Anterior cingulate cortex (tissue), 58 donors: ENCODE measurements at regions not wholly inside any gene's neighbourhood (a gene's known extent, or its start where the extent isn't known, plus 50 kb on each side); places are given as distances from the start of the nearest gene placed in this dataset.

Source experiments
- DNase-seq, 58 donors: peaks; one replicate each; lab custom pipeline; 2025; lab: John Stamatoyannopoulos, UW

- no peak for DNase-seq
Measured at GRCh38 chr13:34000955-34001354, 183.0 kb downstream of the RFC3 start.

GRCh38 chr13:34001389-34001788, 183.4 kb downstream of the RFC3 start:
- DNase-seq: no peak

GRCh38 chr13:34002141-34002540, 184.2 kb downstream of the RFC3 start:
- no peak for DNase-seq

- no peak for DNase-seq
Measured at GRCh38 chr13:34002924-34003323, 185.0 kb downstream of the RFC3 start.

- no peak for DNase-seq
Measured at GRCh38 chr13:34003656-34004055, 185.7 kb downstream of the RFC3 start.

- no peak for DNase-seq
Measured at GRCh38 chr13:34004676-34005075, 186.7 kb downstream of the RFC3 start.

GRCh38 chr13:34006011-34006410, 188.1 kb downstream of the RFC3 start:
- no peak for DNase-seq

GRCh38 chr13:34011552-34012085, 193.7 kb downstream of the RFC3 start:
- DNase-seq: no peak

- no peak for DNase-seq
Measured at GRCh38 chr13:34012382-34012781, 194.4 kb downstream of the RFC3 start.

- no peak for DNase-seq
Measured at GRCh38 chr13:34013061-34013460, 195.1 kb downstream of the RFC3 start.

GRCh38 chr13:34017231-34017630, 199.3 kb downstream of the RFC3 start:
- no peak for DNase-seq

GRCh38 chr13:34019870-34020269, 201.9 kb downstream of the RFC3 start:
- DNase-seq: no peak

GRCh38 chr13:34020388-34020787, 202.4 kb downstream of the RFC3 start:
- DNase-seq: no peak

GRCh38 chr13:34021619-34022018, 203.7 kb downstream of the RFC3 start:
- no peak for DNase-seq

GRCh38 chr13:34025746-34026145, 207.8 kb downstream of the RFC3 start:
- DNase-seq: no peak

- DNase-seq: no peak
Measured at GRCh38 chr13:34026308-34026707, 208.4 kb downstream of the RFC3 start.

GRCh38 chr13:34028496-34029442, 210.8 kb downstream of the RFC3 start:
- DNase-seq: no peak

GRCh38 chr13:34030782-34031181, 212.8 kb downstream of the RFC3 start:
- no peak for DNase-seq

GRCh38 chr13:34031610-34032009, 213.7 kb downstream of the RFC3 start:
- no peak for DNase-seq

- no peak for DNase-seq
Measured at GRCh38 chr13:34034411-34034810, 216.5 kb downstream of the RFC3 start.

GRCh38 chr13:34035178-34035577, 217.2 kb downstream of the RFC3 start:
- no peak for DNase-seq

- peak in 1 of 58 donors; percentile 10 for DNase-seq
Measured at GRCh38 chr13:34035676-34036325, 217.9 kb downstream of the RFC3 start.
